DMS114 treated with DMSO at 0.1 percent for 48 hours (cell line): ENCODE measurements at regions not wholly inside any gene's neighbourhood (a gene's known extent, or its start where the extent isn't known, plus 50 kb on each side); places are given as distances from the start of the nearest gene placed in this dataset.

ENCODE experiments used
- DNase-seq: peaks from one replicate; lab custom pipeline; 2025; ENCODE audit not compliant: unreplicated experiment; lab: John Stamatoyannopoulos, UW

DNA sequence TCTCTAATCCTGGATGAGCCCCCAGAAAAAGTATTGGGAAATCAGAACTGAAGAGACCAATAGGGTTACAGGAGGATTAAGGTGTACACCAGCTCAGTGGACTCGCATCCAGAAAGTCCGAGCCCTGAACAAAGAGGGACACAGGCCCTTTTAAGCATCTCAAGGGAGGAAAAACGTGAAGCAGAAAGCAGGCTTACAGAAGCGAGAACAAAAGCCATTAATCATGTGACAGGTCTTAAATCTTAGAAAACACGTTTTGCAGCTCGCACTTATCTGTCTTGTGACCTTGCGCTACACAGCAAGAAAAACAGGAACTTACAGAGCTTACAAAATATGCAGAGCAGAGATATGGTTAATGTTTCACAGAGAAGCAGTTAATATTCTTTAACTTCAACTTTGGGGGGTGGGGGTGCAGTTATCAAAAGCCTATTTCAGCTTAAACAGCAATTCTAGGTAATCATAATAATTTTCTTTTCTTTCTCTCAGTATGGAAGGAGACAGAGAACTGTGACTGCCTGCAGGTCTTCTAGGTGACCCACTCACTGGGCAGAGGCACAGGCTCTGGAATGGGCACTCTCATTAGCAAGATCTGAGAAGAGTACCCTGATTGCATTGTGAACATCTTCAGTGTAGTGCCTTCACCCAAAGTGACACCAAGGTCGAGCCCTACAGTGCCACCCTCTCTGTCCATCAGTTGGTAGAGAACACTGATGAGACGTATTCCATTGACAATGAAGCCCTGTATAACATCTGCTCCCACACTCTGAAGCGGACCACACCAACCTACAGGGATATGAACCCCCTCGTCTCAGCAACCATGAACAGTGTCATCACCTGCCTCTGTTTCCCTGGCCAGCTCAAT is 65.0 kb upstream of the MOCS1 start:
- DNase-seq, result no peak

DNA sequence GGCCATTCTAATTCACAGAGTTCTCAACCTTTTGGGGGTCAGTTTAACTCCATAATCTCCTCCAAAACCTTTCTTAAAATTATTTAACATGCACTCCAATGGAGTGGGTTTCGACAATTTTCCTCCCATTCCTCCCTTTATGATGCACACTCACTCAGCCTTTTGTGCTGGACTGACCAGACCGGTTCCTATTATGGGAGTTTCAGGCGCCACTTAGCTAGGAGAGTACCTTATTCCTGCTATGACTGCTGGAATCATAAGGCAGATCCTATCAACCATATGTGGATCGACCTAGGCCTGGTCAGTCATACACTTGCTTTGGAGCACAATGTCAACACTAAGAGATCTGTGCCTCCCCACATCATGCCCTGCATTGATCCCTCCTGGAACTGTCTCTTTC is 63.9 kb upstream of the MOCS1 start:
- no peak for DNase-seq

DNA sequence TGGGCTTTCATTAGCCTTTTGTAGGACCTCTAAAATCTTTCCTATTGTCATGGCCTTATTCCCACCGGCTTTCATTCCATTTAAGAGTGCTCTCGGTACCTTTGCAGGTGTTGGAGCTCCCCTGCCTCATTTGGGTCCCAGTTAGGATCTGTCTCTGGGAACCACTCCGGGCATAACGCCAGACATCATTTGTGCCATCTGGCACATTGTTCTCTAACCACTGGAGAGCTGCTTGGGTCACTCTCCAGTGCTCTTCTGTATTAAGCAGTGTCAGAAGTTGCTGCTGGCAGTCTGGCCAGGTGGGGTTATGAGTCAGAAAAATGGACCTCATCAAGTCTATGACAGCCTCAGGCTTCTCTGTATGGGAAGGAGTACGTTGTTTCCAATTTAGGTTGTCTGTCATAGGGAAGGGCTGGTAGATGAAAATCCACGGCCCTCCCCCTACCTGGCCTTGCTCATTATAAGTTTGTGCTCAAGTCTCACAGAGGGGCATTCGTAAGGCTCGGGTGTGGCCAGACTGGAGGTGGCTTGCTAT is 62.9 kb upstream of the MOCS1 start:
- no peak for DNase-seq

DNA sequence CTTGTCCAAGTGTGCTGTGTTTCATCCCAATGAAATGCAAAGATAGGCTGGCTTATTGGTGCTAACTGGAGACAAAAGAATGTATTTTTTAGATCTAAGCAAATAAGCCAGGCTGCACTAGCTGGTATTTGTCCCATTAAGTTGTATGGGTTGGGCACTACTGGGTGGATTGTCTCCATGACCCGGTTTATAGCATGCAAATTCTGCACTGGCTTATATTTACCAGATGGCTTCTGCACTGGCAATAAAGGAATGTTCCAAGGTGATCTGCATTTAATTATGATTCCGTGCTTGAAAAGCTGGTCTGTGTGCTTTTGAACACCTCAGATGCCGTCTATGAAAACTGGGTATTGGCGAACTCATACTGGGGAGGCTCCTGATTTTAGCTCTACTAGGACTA is 61.4 kb upstream of the MOCS1 start:
- DNase-seq, result no peak

DNA sequence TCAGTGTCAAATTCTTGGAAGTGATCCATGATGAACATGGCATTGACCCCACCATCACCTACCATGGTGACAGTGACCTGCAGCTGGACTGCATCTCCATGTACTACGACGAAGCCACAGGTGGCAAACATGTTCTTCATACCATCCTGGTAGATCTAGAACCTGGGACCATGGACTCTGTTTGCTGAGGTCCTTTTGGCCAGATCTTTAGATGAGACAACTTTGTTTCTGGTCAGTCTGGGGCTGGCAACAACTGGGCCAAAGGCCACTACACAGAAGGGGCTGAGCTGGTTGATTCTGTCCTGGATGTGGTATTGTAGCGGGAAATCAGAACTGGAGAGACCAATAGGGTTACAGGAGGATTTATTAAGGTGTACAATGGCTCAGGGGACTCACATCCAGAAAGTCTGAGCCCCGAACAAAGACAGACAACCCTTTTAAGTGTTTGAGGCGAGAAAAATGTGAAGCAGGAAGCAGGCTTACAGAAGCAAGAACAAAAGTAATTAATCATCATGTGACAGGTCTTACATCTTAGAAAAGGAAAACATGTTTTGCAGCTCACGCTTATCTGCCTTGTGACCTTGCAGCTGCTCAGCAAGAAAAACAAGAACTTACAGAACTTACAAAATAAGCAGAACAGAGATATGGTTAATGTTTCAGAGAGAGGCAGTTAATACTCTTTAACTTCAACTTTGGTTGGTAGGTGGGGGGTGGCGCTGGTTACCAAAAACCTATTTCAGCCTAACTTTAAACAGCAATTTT is 58.8 kb upstream of the MOCS1 start:
- no peak for DNase-seq
